LNCAP (cell line): ENCODE measurements at regions not wholly inside any gene's neighbourhood (a gene's known extent, or its start where the extent isn't known, plus 50 kb on each side); places are given as distances from the start of the nearest gene placed in this dataset.

Experiments used
- CTCF ChIP-seq: fragments of 450-650 bp; IDR thresholded peaks from 2 replicates; pipeline ENCODE4 v1.5.1; 2017; ENCODE audit warnings: mild to moderate bottlenecking

GRCh38 chr1:194570476-194570875, 1384.1 kb upstream of the B3GALT2 start:
- TF ChIP-seq CTCF, result no peak

- TF ChIP-seq CTCF, result no peak
Measured at GRCh38 chr1:194568610-194569009, 1382.2 kb upstream of the B3GALT2 start.

- TF ChIP-seq CTCF, result no peak
Measured at GRCh38 chr1:194548071-194548470, 1361.7 kb upstream of the B3GALT2 start.

- no peak for TF ChIP-seq CTCF
Measured at GRCh38 chr1:194544012-194544411, 1357.6 kb upstream of the B3GALT2 start.

GRCh38 chr1:194538453-194538852, 1352.0 kb upstream of the B3GALT2 start:
- TF ChIP-seq CTCF, result no peak

GRCh38 chr1:194537521-194537920, 1351.1 kb upstream of the B3GALT2 start:
- no peak for TF ChIP-seq CTCF

GRCh38 chr1:194535369-194535768, 1349.0 kb upstream of the B3GALT2 start:
- TF ChIP-seq CTCF, result no peak

GRCh38 chr1:194534784-194535183, 1348.4 kb upstream of the B3GALT2 start:
- no peak for TF ChIP-seq CTCF
